ENCODE measurements at regions not wholly inside any gene's neighbourhood (a gene's known extent, or its start where the extent isn't known, plus 50 kb on each side); places are given as distances from the start of the nearest gene placed in this dataset.

GRCh38 chr2:236882930-236883329 is 202.8 kb upstream of the COPS8 start:
- no peak for DNase-seq

GRCh38 chr2:236883819-236884218 is 201.9 kb upstream of the COPS8 start:
- no peak for DNase-seq

GRCh38 chr2:236884569-236885175 is 201.0 kb upstream of the COPS8 start:
- DNase-seq, result no peak

GRCh38 chr2:236886456-236886855 is 199.2 kb upstream of the COPS8 start:
- DNase-seq, result no peak

- no peak for DNase-seq
Observed at GRCh38 chr2:236887531-236887930, 198.2 kb upstream of the COPS8 start.

GRCh38 chr2:236887953-236888793 is 197.5 kb upstream of the COPS8 start:
- DNase-seq, result no peak

GRCh38 chr2:236888794-236889780 is 196.6 kb upstream of the COPS8 start:
- no peak for DNase-seq

GRCh38 chr2:236889791-236890704 is 195.6 kb upstream of the COPS8 start:
- DNase-seq, result no peak

GRCh38 chr2:236892721-236893120 is 193.0 kb upstream of the COPS8 start:
- no peak for DNase-seq

GRCh38 chr2:236894791-236895190 is 190.9 kb upstream of the COPS8 start:
- no peak for DNase-seq

- DNase-seq, result no peak
Observed at GRCh38 chr2:236895497-236895896, 190.2 kb upstream of the COPS8 start.

GRCh38 chr2:236896688-236897087 is 189.0 kb upstream of the COPS8 start:
- DNase-seq, result no peak

GRCh38 chr2:236899146-236899545 is 186.5 kb upstream of the COPS8 start:
- no peak for DNase-seq

GRCh38 chr2:236899950-236900640 is 185.6 kb upstream of the COPS8 start:
- no peak for DNase-seq

GRCh38 chr2:236901956-236902355 is 183.7 kb upstream of the COPS8 start:
- no peak for DNase-seq

GRCh38 chr2:236903978-236904377 is 181.7 kb upstream of the COPS8 start:
- DNase-seq, result no peak

- no peak for DNase-seq
Observed at GRCh38 chr2:236904389-236905263, 181.1 kb upstream of the COPS8 start.

- DNase-seq, result no peak
Observed at GRCh38 chr2:236905976-236906375, 179.7 kb upstream of the COPS8 start.

GRCh38 chr2:236908439-236909192 is 177.1 kb upstream of the COPS8 start:
- no peak for DNase-seq

- no peak for DNase-seq
Observed at GRCh38 chr2:236909193-236909504, 176.5 kb upstream of the COPS8 start.

Measured in activated CD4-positive, alpha-beta T cell treated with anti-CD3 and anti-CD28 coated beads for 4 hours (primary cell).